Loucy (cell line): ENCODE measurements at regions not wholly inside any gene's neighbourhood (a gene's known extent, or its start where the extent isn't known, plus 50 kb on each side); places are given as distances from the start of the nearest gene placed in this dataset.

ENCODE experiments used
- H2AFZ ChIP-seq: fragments of 200-600 bp; sonication (generic); 2 replicates; pipeline ENCODE4 v1.6.0; 2016; ENCODE audit warnings: antibody characterized with exemption, mild to moderate bottlenecking, low read length, moderate library complexity
- H3F3A ChIP-seq: fragments of 200-600 bp; 2 replicates; pipeline ENCODE4 v1.6.0; 2016; ENCODE audit warnings: antibody characterized with exemption, low read depth, mild to moderate bottlenecking
- H3K27me3 ChIP-seq: fragments of 200-600 bp; sonication (generic); 2 replicates; pipeline ENCODE4 v1.6.1; 2014; ENCODE audit warnings: low read length, mild to moderate bottlenecking; ENCODE audit not compliant: insufficient read depth, poor library complexity, severe bottlenecking
- H3K36me3 ChIP-seq: fragments of 200-600 bp; sonication (generic); 2 replicates; pipeline ENCODE4 v1.6.1; 2016; ENCODE audit warnings: low read length; ENCODE audit not compliant: insufficient read depth
- H3K4me1 ChIP-seq: fragments of 200-600 bp; sonication (generic); 2 replicates; pipeline ENCODE4 v1.5.1; 2014; ENCODE audit warnings: low read length, mild to moderate bottlenecking; ENCODE audit not compliant: insufficient read depth, poor library complexity, severe bottlenecking
- H3K4me2 ChIP-seq: fragments of 200-600 bp; sonication (generic); 2 replicates; pipeline ENCODE4 v1.6.0; 2014; ENCODE audit warnings: antibody characterized with exemption, low read length, low read depth, mild to moderate bottlenecking; ENCODE audit not compliant: poor library complexity, severe bottlenecking
- H3K4me3 ChIP-seq: fragments of 200-600 bp; sonication (generic); 2 replicates; pipeline ENCODE4 v1.5.1; 2014; ENCODE audit warnings: low read length, mild to moderate bottlenecking, mixed read lengths; ENCODE audit not compliant: poor library complexity, severe bottlenecking
- H3K79me2 ChIP-seq: fragments of 200-600 bp; sonication (generic); 2 replicates; pipeline ENCODE4 v1.6.1; 2014; ENCODE audit warnings: low read length; ENCODE audit not compliant: insufficient read depth
- H3K9ac ChIP-seq: fragments of 200-600 bp; sonication (generic); 2 replicates; pipeline ENCODE4 v1.6.0; 2014; ENCODE audit warnings: mild to moderate bottlenecking, low read depth, low read length, moderate library complexity; ENCODE audit not compliant: poor library complexity, severe bottlenecking
- H3K9me2 ChIP-seq: fragments of 200-600 bp; sonication (generic); replicated peaks from 2 replicates; pipeline ENCODE4 v1.6.1; 2016; ENCODE audit warnings: low read depth, low read length, mixed read lengths
- H3K9me3 ChIP-seq: fragments of 200-600 bp; sonication (generic); 2 replicates; pipeline ENCODE4 v1.6.1; 2014; ENCODE audit warnings: mild to moderate bottlenecking, antibody characterized with exemption, low read length, low read depth; ENCODE audit not compliant: insufficient read depth
- H4K20me1 ChIP-seq: fragments of 200-600 bp; sonication (generic); 2 replicates; pipeline ENCODE4 v1.6.0; 2014; ENCODE audit warnings: antibody characterized with exemption, low read length, mild to moderate bottlenecking; ENCODE audit not compliant: insufficient read depth, poor library complexity, severe bottlenecking
- CTCF ChIP-seq: fragments of 200-600 bp; sonication (generic); conservative IDR thresholded peaks from 2 replicates; pipeline ENCODE4 v1.5.1; 2014; ENCODE audit warnings: mild to moderate bottlenecking, antibody characterized with exemption, low read length
- EZH2phosphoT487 ChIP-seq: fragments of 200-600 bp; IDR thresholded peaks from 2 replicates; pipeline ENCODE4 v1.6.1; 2018; ENCODE audit warnings: antibody characterized with exemption, mild to moderate bottlenecking, moderate library complexity, borderline replicate concordance

GRCh38 chr7:12888717-12889116, 201.3 kb downstream of the ARL4A start:
- Histone ChIP-seq H3F3A (no peaks in the 10 kb centered on the region), H3K36me3 (no peaks in the 10 kb centered on the region), H3K9me2 (no peaks in the 10 kb centered on the region), H3K79me2 (no peaks in the 10 kb centered on the region), H3K4me1 (no peaks in the 10 kb centered on the region), H2AFZ (no peak overlapping the region), H3K27me3 (no peaks in the 10 kb centered on the region), H4K20me1 (no peaks in the 10 kb centered on the region), H3K4me3 (no peak overlapping the region), H3K9me3 (no peaks in the 10 kb centered on the region), H3K4me2 (no peak overlapping the region), H3K9ac (no peak overlapping the region)
- TF ChIP-seq EZH2phosphoT487 (no peak), CTCF (no peak)

GRCh38 chr7:12889391-12889790, 202.0 kb downstream of the ARL4A start:
- TF ChIP-seq EZH2phosphoT487 (no peak), CTCF (no peak)
- H3K9ac ChIP-seq, result no peak overlapping the region

GRCh38 chr7:12890586-12890985, 203.2 kb downstream of the ARL4A start:
- H3K79me2 ChIP-seq, result no peaks in the 10 kb centered on the region
- no peaks in the 10 kb centered on the region for H3K9me3 ChIP-seq
- H3K4me2 ChIP-seq, result no peak overlapping the region
- no peaks in the 10 kb centered on the region for H3K27me3 ChIP-seq
- no peaks in the 10 kb centered on the region for H3F3A ChIP-seq
- no peak overlapping the region for H3K4me3 ChIP-seq
- no peak overlapping the region for H2AFZ ChIP-seq
- TF ChIP-seq CTCF, result no peak
- TF ChIP-seq EZH2phosphoT487, result no peak
- H4K20me1 ChIP-seq, result no peaks in the 10 kb centered on the region
- H3K9me2 ChIP-seq, result no peaks in the 10 kb centered on the region
- H3K4me1 ChIP-seq, result no peaks in the 10 kb centered on the region
- no peaks in the 10 kb centered on the region for H3K36me3 ChIP-seq
- H3K9ac ChIP-seq, result no peak overlapping the region

More at GRCh38 chr7:12889391-12889790, 202.0 kb downstream of the ARL4A start:
- H3K4me2 ChIP-seq, result no peak overlapping the region
- H4K20me1 ChIP-seq, result no peaks in the 10 kb centered on the region
- no peak overlapping the region for H3K4me3 ChIP-seq
- no peaks in the 10 kb centered on the region for H3K27me3 ChIP-seq
- no peaks in the 10 kb centered on the region for H3K36me3 ChIP-seq
- no peaks in the 10 kb centered on the region for H3K9me2 ChIP-seq
- H3K9me3 ChIP-seq, result no peaks in the 10 kb centered on the region
- H3K79me2 ChIP-seq, result no peaks in the 10 kb centered on the region
- H3F3A ChIP-seq, result no peaks in the 10 kb centered on the region
- no peak overlapping the region for H2AFZ ChIP-seq
- H3K4me1 ChIP-seq, result no peaks in the 10 kb centered on the region
